Ecto neural progenitor cell (in vitro differentiated cells): ENCODE measurements at regions not wholly inside any gene's neighbourhood (a gene's known extent, or its start where the extent isn't known, plus 50 kb on each side); places are given as distances from the start of the nearest gene placed in this dataset.

ENCODE experiments used
- DNase-seq: peaks from one replicate; pipeline ENCODE4 v3.0.0-alpha.2; 2018; ENCODE audit warnings: low spot score

- DNase-seq: no peak
These were observed 56.6 kb downstream of the SPRY2 start for GRCh38 chr13:80284290-80284689.

GRCh38 chr13:80278706-80279105 is 62.2 kb downstream of the SPRY2 start:
- DNase-seq: no peak

GRCh38 chr13:80276371-80277289 is 64.3 kb downstream of the SPRY2 start:
- DNase-seq: peak; percentile 74

- DNase-seq: no peak
These were observed 66.3 kb downstream of the SPRY2 start for GRCh38 chr13:80274643-80275042.

- no peak for DNase-seq
These were observed 67.2 kb downstream of the SPRY2 start for GRCh38 chr13:80273718-80274117.

- DNase-seq: no peak
These were observed 75.6 kb downstream of the SPRY2 start for GRCh38 chr13:80265348-80265747.

- no peak for DNase-seq
These were observed 77.0 kb downstream of the SPRY2 start for GRCh38 chr13:80263745-80264513.

- no peak for DNase-seq
These were observed 78.8 kb downstream of the SPRY2 start for GRCh38 chr13:80262051-80262695.

GRCh38 chr13:80259159-80259558 is 81.8 kb downstream of the SPRY2 start:
- DNase-seq: no peak

- no peak for DNase-seq
These were observed 84.5 kb downstream of the SPRY2 start for GRCh38 chr13:80256352-80256932.

- DNase-seq: no peak
These were observed 85.0 kb downstream of the SPRY2 start for GRCh38 chr13:80255946-80256345.

- DNase-seq: no peak
These were observed 89.5 kb downstream of the SPRY2 start for GRCh38 chr13:80251403-80251802.

- no peak for DNase-seq
These were observed 90.6 kb downstream of the SPRY2 start for GRCh38 chr13:80250213-80250810.

GRCh38 chr13:80249516-80250212 is 91.3 kb downstream of the SPRY2 start:
- no peak for DNase-seq

GRCh38 chr13:80245162-80245733 is 95.7 kb downstream of the SPRY2 start:
- no peak for DNase-seq

GRCh38 chr13:80244574-80244973 is 96.4 kb downstream of the SPRY2 start:
- no peak for DNase-seq

- DNase-seq: no peak
These were observed 98.0 kb downstream of the SPRY2 start for GRCh38 chr13:80242728-80243427.

- no peak for DNase-seq
These were observed 101.2 kb downstream of the SPRY2 start for GRCh38 chr13:80239571-80240255.

GRCh38 chr13:80239116-80239515 is 101.8 kb downstream of the SPRY2 start:
- DNase-seq: no peak

GRCh38 chr13:80237646-80238045 is 103.3 kb downstream of the SPRY2 start:
- DNase-seq: no peak
